Lower leg skin (tissue), 4 donors: ENCODE measurements at regions not wholly inside any gene's neighbourhood (a gene's known extent, or its start where the extent isn't known, plus 50 kb on each side); places are given as distances from the start of the nearest gene placed in this dataset.

ENCODE experiments used
- DNase-seq, 2 donors: peaks; one replicate each; pipeline ENCODE4 v3.0.0-alpha.2; 2019; ENCODE audit warnings: low spot score in 2 of 2
- H3K4me3 ChIP-seq: fragments of 200-600 bp; sonication (generic); 2 replicates; pipeline ENCODE4 v1.5.1; 2017; ENCODE audit warnings: mild to moderate bottlenecking, low read depth; ENCODE audit not compliant: poor library complexity, severe bottlenecking
- CTCF ChIP-seq, 3 donors: fragments of 450-650 bp; IDR thresholded peaks; one replicate each; pipeline ENCODE4 v1.5.1; 2016; ENCODE audit warnings: antibody characterized with exemption in 3 of 3, mild to moderate bottlenecking in 3 of 3, moderate library complexity in 2 of 3
- POLR2A ChIP-seq, 2 donors: fragments of 450-650 bp; IDR thresholded peaks; one replicate each; pipeline ENCODE4 v1.6.1; 2016 to 2017; ENCODE audit warnings: antibody characterized with exemption in 2 of 2, mild to moderate bottlenecking in 1 of 2, moderate library complexity in 1 of 2
- WGBS, 2 donors: methylation state at CpG; one replicate each; pipeline ENCODE4 v1.1.5; 2018; 5-methylcytosine and 5-hydroxymethylcytosine counted together
- intact Hi-C: fragments of 100-400 bp; cut with DNase I; formaldehyde crosslinking; loops from one replicate; pipeline ENCODE4 v1.15.0; 2023; ENCODE audit warnings: low total_unique reads

DNA sequence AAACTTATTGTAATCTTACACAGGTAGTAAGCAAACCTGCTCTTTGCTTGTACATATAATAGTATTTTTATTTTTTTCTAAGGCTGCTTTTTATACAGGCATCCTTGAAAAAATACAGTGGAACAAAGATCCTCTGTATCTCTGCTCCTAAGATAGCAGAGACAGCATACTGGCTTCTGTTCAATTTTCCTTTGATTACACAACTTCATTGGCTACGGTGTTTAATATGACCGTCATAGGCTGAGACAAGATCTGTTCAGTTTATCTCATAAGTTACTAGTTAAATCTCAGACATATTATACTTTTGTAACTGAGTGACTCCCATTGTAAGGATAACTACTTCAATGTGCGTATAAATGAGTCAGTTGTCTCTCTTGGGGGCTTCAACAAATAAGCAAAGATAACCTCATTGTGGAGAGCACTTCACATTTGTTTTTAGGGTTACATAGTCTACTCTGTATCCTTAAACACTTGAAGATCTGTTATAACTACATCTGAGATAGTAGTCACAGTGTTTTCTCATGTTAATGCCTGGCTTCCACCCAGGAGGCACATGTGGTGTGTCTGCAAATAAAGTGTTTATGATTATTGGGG is 166.1 kb downstream of the KDM5D start:
- TF ChIP-seq POLR2A (IDR thresholded peaks at IDR 0.05) (no peak), CTCF (IDR thresholded peaks at IDR 0.05) (no peak)
- no peak for DNase-seq
- 26% methylated on average over 3 of the region's 3 CpGs; no CpG with 5 or more reads in 1 of the 2 donors for WGBS, 2 donors
- intact Hi-C loops = no loop called here
- no peak overlapping the region for H3K4me3 ChIP-seq

DNA sequence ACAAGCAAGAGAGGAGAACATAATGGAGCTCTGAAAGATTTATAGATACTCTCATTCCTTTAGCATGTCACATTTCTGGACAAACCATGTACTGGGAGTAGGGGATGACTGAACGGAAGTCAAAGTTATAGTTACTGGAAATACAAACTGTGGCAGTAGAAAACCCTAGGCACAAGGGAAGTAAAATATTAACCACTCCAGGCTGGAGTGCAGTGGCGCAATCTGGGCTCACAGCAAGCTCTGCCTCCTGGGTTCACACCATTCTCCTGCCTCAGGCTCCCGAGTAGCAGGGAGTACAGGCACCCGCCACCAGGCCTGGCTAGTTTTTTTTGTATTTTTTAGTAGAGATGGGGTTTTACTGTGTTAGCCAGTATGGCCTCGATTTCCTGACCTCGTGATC is 167.3 kb downstream of the KDM5D start:
- WGBS, 2 donors = 88% methylated on average over 5 of the region's 6 CpGs; no CpG with 5 or more reads in 1 of the 2 donors
- no peak overlapping the region for H3K4me3 ChIP-seq
- intact Hi-C loops = no loop called here
- TF ChIP-seq CTCF (IDR thresholded peaks at IDR 0.05) (no peak), POLR2A (IDR thresholded peaks at IDR 0.05) (no peak)
- no peak for DNase-seq

DNA sequence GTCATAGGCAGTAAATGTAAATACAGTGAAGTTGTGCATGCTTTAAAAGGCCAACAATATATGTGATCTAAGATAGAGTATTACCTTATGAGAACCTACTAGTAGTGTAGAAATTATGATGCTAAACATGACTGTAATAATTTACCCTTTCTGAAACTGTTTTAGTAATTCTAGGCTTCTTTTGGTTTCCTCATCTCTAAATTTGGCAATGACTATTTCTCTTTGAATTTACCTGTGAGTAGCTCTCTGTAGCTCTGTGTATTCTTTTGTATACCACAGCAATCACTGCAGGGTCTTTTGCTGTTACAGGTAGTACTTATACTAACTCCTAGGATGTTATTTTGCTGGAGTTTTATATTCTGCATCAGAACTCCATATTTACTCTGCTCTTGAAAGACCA is 169.6 kb downstream of the KDM5D start:
- TF ChIP-seq POLR2A (IDR thresholded peaks at IDR 0.05) = no peak
- TF ChIP-seq CTCF (IDR thresholded peaks at IDR 0.05) = no peak
- intact Hi-C loops = no loop called here
- no peak for DNase-seq

GRCh38 chrY:19573646-19574045 is 170.9 kb downstream of the KDM5D start:
- TF ChIP-seq POLR2A (IDR thresholded peaks at IDR 0.05) = no peak
- no peak for TF ChIP-seq CTCF (IDR thresholded peaks at IDR 0.05)
- no peak overlapping the region for H3K4me3 ChIP-seq
- intact Hi-C loops = no loop called here

More for the DNA sequence above, 169.6 kb downstream of the KDM5D start:
- no peak overlapping the region for H3K4me3 ChIP-seq

DNA sequence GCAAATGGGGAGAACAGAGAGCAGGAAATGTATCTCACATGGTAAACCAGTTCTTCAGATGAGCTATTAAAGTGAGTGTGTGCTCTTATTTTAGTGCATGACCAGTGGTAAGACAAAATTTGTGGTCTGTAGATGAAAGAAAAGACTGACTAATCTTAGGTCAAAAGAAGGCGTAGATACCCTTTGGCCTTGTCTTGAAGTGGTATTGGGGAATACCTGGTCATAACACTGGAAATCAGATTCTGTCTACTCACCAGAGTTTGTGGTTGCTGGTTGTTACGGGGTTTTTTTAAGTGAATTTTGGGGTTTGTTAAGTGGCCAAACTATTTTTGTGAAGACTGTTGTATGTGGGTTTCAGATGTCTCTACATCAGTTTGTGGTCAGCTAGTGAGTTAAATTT is 173.5 kb downstream of the KDM5D start:
- intact Hi-C loops = no loop called here
- DNase-seq = no peak
- 86% methylated on average over 2 of the region's 2 CpGs; no CpG with 5 or more reads in 1 of the 2 donors for WGBS, 2 donors
- no peak overlapping the region for H3K4me3 ChIP-seq
- TF ChIP-seq POLR2A (IDR thresholded peaks at IDR 0.05) = no peak
- no peak for TF ChIP-seq CTCF (IDR thresholded peaks at IDR 0.05)

More at GRCh38 chrY:19573646-19574045, 170.9 kb downstream of the KDM5D start:
- DNase-seq = no peak
- WGBS, 2 donors = 81% methylated on average over 2 of the region's 2 CpGs; no CpG with 5 or more reads in 1 of the 2 donors

DNA sequence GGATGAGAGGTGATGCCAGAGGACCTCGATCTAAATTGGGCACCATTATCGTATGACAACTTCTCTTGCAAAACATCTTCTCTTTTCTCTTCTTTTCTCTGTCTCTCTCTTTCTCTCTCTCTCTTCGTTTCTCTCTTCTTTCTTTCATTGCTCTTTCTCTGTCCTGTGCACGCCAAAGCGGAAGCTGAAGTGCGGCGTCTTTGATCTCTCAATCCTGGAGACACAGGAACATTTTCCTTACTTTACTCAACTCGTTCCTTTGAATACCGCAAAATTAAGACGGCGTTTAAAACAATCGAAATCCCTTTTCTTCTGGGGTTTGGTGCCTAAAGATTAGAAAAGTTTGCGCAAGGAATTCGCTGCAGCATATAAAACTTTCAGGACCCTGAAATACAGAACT is 176.6 kb downstream of the KDM5D start:
- peak overlapping the region; percentile 52 for H3K4me3 ChIP-seq
- TF ChIP-seq CTCF (IDR thresholded peaks at IDR 0.05) = no peak
- TF ChIP-seq POLR2A (IDR thresholded peaks at IDR 0.05) = no peak
- 0% methylated on average over 14 of the region's 14 CpGs; no CpG with 5 or more reads in 1 of the 2 donors for WGBS, 2 donors
- intact Hi-C loops = no loop called here
- DNase-seq = peak in 1 of 2 donors; percentile 13
